GM11168 (cell line): ENCODE measurements at regions not wholly inside any gene's neighbourhood (a gene's known extent, or its start where the extent isn't known, plus 50 kb on each side); places are given as distances from the start of the nearest gene placed in this dataset.
"Not testable (repeated sequence)": the region's sequence is repeated elsewhere in the genome, so short reads cannot be mapped to it uniquely, and the experiment has no call there.

Source experiments
- in situ Hi-C: fragments of 300-500 bp; cut with MboI; formaldehyde crosslinking; loops from one replicate; pipeline ENCODE4 v1.12.0; 2022; ENCODE audit warnings: low sequenced_read_pairs; ENCODE audit not compliant: unreplicated experiment

DNA sequence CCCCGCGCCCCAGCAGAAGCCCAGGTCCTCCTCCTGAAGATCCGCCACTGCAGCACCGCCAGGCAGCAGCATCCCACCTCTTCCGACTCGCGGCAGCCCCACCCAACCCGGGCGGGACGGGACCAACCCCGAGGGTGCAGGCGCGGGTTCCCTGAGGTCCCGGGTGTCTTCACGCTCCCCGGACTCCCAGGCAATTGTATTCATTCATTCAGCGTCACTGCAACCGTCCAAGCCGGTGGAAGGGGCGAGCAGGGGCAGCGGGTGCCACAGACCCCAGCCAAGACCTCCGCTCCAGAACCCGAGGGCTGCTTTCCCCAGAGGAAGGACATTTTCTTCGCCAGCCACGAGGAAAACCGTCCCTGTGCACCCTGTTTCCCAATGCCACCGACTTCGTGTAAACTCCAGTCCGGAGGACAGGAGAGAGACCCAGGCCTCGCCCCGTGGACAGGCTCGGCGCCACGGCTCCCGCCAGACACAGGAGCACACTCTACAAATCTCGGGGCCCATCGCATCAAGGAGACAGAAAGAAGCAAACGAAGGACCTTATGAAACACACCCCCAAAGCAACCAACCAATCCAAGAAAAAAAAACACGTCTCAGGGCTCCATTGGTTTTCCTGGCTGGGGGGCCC is 1471.5 kb downstream of the FOXD4L5 start:
- in situ Hi-C loops: loop anchor here (25.0 kb wide), 1 partner anchor 1849 kb away; no protein-coding TSS in a partner anchor

DNA sequence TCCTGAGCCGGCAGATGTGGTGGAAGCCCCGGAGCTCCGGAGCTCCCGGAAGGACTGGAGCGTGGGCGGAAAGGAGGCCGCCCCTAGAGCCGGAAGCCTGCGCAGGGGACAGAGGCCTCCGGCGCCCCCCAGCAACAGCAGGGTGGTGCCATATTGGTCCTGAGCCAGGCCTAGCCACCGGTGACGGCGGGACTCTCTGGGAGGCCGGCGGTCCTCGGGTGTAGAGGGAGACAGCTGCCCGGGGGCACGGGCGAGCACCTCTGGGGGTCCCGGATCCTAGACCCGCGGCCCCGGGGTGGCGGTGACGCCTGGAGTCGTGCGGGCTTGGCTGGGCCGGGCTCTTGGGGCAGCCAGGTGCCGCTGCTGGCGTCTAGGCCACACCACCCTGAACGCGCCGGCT is 1472.2 kb downstream of the FOXD4L5 start:
- in situ Hi-C loops: loop anchor here (25.0 kb wide), 1 partner anchor 1849 kb away; no protein-coding TSS in a partner anchor

DNA sequence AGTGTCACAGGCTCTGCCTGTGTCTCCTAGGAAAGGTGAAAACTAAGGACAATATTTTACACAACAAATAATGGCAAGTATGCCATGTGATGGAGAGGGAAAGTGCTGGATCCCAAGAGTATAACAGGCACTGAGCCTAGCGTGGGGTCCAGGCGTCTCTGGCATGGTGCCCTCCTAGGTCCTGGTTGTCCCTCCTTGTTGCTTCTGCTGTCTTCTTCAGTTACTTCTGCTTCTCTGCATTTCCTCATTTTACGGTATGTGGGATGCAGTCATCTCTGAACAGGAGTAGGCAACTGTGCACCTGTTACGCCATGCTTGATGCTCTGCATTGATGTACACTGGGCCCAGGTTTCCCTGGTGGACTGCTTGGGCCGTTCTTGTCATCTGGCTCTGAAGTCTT is 1480.8 kb downstream of the FOXD4L5 start:
- in situ Hi-C loops: loop anchor here (5.0 to 25.0 kb wide), 2 partner anchors 992 to 1858 kb away; no protein-coding TSS in a partner anchor

DNA sequence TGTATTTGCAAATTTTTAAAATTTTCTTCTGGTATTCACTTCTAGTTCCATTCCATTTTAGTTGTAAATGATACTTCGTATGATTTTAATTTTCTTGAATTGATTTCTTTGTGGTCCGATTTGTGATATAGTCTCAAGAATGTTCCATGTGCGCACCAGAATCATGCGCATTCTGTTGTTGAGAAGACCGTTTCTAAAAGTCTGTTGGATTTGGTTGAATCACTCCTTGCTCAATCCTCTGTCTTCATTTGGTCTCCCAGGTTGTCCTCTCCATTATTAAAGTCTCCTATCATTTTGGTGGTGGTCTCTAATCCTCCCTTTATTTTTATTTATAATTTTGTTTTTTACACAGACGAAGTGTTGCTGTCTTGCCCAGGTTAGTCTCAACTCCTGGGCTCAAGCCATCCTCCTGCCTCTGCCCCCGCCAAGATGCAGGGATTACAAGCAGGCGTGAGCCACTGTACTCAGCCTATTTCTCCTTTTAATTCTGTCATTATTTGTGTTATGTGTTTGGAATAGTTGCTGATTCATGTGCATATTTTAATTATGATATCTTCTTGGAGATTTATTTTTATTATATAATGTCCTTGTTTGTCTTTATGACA is 1490.8 kb downstream of the FOXD4L5 start:
- in situ Hi-C loops: not testable (repeated sequence)

DNA sequence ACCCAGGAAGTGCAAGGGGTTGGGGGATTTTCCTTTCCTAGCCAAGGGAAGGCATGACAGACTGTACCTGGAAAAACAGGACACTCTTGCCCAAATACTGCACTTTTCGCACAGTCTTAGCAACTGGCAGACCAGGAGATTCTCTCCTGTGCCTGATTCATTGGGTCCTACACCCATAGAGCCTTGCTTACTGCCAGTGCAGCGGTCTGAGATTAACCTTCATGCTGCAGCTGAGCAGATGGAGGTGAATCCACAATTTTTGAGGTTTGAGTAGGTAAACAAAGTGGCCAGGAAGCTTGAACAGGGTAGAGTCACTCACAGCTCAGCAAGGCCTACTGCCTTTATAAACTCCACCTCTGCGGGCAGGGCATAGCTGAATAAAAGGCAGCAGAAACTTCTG is 1497.6 kb downstream of the FOXD4L5 start:
- in situ Hi-C loops: not testable (repeated sequence)

DNA sequence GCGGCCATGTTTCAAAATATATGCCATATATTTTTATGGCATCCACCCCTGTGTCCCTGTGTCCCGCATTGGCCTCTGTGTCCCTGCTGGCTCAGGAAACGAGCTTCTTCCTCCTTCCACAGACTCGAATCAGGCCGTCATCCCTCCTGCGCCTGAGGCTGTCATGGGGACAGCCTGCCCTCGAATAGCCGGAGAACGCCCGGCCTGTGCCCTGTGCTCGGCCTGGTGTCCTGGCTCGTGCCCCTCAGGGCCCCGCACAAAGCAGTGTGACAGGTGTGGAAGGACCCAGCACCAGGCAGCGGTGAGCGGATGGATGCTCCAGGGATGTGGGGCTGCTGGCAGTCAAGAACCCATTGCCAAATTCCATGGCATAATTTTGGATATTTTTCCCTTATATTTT is 1500.0 kb downstream of the FOXD4L5 start:
- in situ Hi-C loops: not testable (repeated sequence)

DNA sequence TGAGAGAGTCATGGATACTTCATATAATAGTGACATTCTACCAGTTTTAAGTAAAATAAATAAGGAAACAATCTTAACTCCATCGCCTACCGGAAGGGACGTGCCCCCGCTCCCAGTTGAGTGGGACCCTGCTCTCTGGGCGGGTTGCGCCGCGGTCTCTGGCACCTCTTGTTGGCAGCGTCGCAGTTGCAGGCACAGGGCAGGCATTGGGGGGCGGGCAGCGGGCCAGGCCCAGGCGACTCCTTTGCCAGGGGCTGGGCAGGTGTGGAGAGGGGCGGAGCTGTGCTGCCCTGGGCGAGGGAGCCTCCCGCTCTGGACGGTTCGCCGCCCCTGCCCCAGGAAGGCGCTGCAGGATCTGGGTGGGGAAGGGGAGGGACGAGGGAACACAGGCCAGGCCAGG is 1500.6 kb downstream of the FOXD4L5 start:
- in situ Hi-C loops: not testable (repeated sequence)

DNA sequence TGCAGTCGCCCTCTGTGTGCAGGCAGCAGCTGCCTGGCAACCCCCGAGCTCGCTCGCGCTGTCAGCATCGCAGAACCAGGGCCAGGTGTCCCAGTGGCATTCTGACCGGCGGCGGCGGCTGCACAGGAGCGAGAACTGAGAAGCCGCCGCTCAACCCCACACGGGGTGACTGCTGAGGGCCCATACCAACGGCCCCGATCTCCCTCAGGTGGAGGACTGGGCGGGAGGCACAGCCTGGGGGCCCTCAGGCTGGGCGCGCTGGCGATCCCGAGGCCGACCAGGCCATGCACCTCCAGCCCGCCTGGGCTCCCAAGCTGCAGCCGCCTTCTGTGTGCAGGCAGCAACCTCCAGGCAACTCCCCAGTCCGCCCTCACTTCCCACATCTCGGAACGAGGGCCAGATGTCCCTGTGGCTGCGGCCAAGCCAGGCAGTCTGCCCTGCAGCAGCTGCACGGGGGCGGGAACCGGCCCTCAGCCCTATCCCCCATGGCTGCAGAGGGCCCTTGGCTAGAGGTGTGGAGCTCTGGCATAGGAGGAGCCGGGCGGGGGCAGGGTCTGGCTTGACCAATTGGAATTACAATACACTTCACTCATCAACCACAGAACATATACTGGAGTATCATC is 1503.1 kb downstream of the FOXD4L5 start:
- in situ Hi-C loops: not testable (repeated sequence)

DNA sequence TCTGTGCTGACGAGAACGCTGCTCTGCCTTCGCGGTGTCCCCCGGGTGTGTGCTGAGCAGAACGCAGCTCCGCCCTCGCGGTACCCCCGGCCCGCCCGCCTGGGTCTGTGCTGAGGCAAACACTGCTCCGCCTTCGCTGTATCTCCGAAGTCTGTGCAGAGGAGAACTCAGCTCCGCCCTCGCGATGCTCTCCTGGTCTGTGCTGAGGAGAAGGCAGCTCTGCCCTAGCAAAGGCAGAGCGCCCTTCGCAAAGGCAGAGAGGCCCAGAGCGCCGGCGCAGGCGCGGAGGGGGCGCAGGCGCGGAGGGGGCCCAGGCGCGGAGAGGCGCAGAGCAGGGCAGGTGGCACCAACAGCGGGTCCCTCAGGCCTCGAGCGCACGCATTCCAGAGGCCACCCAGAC is 1503.6 kb downstream of the FOXD4L5 start:
- in situ Hi-C loops: not testable (repeated sequence)

DNA sequence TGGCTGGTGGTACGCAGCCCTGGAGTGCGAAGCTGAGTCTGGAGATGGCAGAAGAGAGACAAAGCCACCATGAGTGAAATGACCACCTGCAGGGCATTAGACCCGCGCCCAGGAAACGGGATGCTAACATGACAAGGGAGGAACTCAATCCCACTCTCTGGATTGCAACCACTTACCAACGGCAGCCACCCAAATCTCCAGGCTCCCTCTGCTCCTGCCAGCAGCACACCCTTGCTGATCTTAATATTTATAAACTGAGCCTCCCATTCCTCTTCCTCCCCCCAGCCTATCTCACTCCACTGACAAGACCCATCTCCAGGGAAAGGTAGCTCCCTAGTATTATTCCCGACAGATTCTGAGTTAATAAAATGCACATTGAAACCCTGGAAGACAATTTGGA is 1508.8 kb downstream of the FOXD4L5 start:
- in situ Hi-C loops: loop anchor here (10.0 kb wide), 1 partner anchor 931 kb away; no protein-coding TSS in a partner anchor

DNA sequence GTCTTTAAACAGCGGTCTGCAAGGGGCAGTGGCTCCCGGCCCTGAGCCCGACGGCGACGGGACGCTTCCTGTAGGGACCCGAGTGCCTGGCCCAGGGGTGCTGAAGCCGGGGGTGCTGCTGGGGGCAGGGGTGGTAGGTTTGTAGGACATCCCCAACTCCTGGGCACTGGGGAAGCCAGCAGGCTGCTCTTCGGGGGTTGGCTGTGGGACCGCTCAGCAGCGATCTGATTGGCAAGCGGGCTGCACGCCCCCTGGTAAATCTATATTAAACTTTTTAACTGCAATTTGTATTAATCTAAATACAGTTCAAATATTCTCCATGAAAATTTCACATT is 1510.0 kb downstream of the FOXD4L5 start:
- in situ Hi-C loops: loop anchor here (10.0 kb wide), 1 partner anchor 930 kb away; no protein-coding TSS in a partner anchor

DNA sequence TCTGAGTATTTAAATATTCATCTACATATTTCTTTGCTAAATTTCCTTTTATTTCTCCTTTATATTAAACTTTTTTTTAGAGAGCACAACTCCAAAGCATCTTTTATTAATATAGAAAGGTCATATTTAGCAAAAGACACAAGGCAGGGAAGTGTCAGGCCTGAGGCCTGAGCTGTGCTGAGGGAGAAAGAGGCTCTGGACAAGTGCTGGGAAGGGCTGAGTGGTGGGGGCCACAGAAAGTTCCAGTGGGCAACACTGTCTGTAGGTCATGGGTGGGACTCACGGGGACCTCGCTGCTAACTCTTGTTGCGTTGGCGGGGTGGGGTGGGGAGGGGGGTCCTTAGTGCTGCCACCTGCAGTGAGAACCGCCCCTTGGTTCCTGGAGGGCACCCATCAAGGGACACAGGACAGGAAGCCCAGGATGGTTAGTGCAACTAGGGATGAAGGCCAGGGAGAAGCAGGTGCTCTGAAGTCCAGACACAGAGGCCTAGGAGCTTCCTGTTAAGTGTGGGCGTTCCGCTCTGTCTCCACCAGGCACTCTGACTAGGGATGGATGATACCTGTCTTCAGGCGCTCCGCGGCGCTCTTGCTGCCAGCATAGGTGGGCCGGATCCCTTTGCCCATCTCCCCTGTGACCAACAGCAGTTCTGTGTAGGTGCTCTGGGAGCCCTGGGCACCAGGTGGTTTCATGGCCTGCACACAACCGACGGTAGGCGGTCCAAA is 1510.5 kb downstream of the FOXD4L5 start:
- in situ Hi-C loops: loop anchor here (10.0 kb wide), 1 partner anchor 930 kb away; no protein-coding TSS in a partner anchor

DNA sequence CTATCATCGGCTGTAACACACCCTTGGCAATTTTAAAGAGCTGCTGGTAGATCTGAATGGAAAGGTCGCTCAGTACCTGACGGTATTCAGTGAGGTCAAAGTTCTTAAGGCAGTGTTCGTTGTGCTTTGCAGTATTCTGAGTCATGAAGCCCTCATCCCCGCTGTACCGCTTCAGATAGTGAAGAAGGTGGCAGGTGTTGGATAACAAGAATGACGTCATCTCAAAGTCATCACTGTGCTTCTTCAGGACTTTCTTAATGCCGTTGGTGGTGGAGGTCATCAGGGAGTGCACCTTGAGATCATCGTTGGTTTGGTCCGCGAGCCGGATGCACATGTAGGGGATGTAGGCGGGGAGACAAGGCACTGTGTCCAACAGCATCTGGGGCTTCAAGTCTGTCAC is 1522.8 kb downstream of the FOXD4L5 start:
- in situ Hi-C loops: not testable (repeated sequence)

DNA sequence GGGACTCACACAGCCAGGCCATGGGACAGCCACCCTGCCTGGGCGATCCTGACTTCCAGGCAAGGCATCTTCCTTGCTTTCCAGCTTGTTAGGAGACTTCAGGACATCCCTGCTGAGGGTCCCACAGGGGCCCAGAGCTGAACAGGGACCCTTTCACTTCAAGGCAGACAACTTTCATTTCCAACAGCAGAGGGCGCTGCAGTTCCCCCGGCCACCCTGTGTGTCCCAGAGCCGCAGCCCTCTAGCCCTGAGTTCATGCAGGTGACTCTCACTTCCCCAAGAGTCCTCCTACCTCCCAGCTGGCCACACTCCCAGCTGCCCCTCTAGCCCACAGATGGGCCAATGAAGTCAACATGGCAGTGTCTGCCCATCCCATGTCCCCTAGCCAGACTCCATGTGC is 1556.0 kb downstream of the FOXD4L5 start:
- in situ Hi-C loops: not testable (repeated sequence)

DNA sequence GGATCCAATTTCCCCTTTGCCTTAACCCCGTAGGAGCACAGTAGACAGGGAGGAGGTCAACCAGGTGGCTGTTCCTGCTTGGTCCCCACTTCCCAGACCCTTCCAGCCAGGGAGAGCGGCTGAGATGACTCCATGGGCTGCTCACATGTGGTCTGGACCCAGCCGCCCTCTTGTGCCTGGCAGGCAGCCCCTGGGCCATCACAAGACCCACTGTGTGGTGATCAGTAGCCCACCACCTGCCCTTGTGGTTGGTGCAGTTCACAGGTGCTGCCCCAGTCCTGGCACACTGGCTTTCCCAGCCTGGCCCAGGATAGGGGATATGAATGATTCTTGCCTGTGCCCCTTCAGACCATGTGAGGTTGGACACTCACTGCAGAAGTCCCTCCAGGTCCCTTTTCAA is 1556.7 kb downstream of the FOXD4L5 start:
- in situ Hi-C loops: no loop called here

DNA sequence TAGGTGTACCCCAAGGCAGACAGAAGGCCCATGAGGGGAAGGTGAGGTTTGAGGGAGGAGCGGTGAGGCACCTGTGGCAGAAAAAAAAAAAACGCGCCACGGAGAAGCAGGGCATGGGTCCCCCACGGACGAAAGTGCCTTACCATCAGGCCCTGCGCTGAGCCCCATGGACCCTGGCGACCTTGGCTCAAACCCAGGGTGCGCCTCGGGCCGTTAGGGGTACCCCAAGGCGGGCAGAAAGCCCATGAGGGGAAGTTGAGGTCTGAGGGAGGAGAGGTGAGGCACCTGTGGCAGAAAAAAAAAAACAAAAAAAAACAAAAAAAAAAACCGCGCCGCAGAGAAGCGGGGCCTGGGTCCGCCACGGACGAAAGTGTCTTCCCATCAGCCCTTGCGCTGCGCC is 1576.7 kb downstream of the FOXD4L5 start:
- in situ Hi-C loops: not testable (repeated sequence)

DNA sequence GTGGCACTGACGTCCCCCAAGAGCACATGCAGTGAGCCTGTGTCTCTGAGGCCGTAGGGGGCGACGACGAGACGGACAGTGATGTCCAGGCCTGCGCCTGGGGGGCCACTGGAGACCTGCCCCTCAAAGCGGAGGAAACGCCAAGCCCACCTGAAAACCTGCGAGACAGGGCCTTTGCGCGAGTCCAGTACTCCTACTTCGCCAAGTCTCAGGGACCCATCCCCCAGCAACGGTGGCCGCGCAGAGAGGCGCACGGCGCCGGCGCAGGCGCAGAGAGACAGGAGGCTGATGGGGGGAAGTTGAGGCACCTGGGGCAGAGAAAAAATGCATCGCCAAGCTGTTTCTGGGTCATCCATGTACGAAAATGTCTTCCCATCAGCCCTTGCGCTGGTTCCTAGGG is 1580.6 kb downstream of the FOXD4L5 start:
- in situ Hi-C loops: not testable (repeated sequence)

DNA sequence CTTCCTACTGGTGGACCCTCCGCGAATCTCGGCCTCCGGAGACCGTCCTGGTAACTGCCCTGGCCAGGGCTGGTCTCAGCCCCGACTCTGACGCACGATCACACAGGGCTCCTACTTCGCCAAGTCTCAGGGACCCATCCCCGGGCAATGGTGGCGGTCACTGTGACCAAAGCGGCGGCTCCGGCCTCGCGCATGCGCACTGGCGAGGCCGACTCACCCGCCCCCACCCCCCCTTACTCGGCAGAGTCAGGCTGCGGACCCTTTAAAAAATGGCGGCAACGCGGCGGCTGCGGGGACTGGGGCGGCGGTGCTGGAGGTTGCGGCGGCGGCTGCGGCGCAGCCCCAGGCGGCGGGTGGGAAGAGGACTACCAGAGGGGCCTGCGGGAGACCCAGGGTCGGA is 1581.3 kb downstream of the FOXD4L5 start:
- in situ Hi-C loops: not testable (repeated sequence)

DNA sequence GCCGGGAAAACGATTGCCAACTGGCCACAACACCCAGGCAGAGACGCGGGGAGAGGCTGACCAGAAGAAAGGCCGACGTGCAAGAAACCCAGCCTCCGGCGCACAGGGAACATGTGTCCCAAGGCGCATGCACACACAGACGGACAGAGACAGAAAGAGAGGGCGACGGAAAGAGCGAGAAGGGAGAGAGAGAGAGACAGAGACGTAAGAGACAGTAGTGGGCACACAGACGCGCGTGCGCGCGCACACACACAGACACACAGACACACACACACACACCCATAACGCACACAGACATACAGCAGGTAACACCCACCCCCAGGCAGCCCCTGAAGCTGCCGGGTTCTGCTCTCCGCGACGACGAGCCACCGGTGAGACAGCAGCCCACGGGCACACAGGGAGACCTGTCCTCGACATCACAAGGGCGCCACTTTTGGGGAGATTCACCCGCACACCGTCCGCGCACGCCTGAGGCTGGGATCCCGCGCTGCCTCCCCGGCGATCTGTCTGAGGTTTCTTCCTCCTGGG is 1581.8 kb downstream of the FOXD4L5 start:
- in situ Hi-C loops: not testable (repeated sequence)
